ENCODE measurements at regions not wholly inside any gene's neighbourhood (a gene's known extent, or its start where the extent isn't known, plus 50 kb on each side); places are given as distances from the start of the nearest gene placed in this dataset.

DNA sequence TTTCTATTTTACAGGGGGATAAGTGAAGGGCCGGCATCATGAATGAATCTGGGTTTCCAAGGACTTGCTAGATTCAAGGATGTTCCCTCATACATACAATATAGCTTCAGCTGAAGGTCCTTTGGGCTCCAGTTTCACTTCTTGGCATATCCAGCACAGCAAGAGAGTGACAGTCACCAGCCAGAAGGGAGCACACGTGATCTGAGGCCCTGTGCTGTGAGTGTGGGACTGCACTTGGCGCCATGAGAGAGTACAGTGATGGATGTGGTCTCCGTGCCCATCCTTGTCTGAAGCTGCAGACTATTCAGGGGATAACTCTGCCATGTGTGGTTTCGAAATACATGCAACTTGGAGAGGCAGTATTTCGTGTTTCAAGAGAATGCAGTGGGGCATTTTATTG lies 159.7 kb upstream of the DSCAM start:
- Histone ChIP-seq H3K56ac (ENCODE audit: insufficient read length, low read depth, low read length) (no peak overlapping the region), H2BK15ac (ENCODE audit: low read depth, low read length) (no peak overlapping the region), H2AK5ac (ENCODE audit: insufficient read length, low read length) (no peak overlapping the region), H4K8ac (replicated peaks; ENCODE audit: insufficient read length, low read depth, low read length) (no peak overlapping the region), H3K23me2 (ENCODE audit: insufficient read length, low read depth, low read length, poor library complexity, severe bottlenecking) (no peaks in the 10 kb centered on the region), H3K27ac (ENCODE audit: insufficient read length, low read depth, low read length) (no peak overlapping the region), H2BK5ac (ENCODE audit: insufficient read length, low read length) (no peak overlapping the region), H3K14ac (ENCODE audit: insufficient read depth, low read length) (no peak overlapping the region; the same call in 1 of the 2 replicates), H3K4me2 (ENCODE audit: insufficient read depth, insufficient read length, low read length) (no peak overlapping the region), H3K79me2 (ENCODE audit: insufficient read depth, low read length) (no peaks in the 10 kb centered on the region), H3K4me1 (ENCODE audit: insufficient read depth, low read length) (no peaks in the 10 kb centered on the region), H2BK120ac (ENCODE audit: low read depth, low read length, poor library complexity, severe bottlenecking) (no peak overlapping the region), H4K20me1 (ENCODE audit: control insufficient read depth, insufficient read depth, insufficient read length) (no peaks in the 10 kb centered on the region), H4K5ac (ENCODE audit: insufficient read length, low read depth, low read length) (no peak overlapping the region), H3T11ph (ENCODE audit: low read length) (no peak overlapping the region), H3K23ac (ENCODE audit: insufficient read length, low read depth, low read length) (no peak overlapping the region), H3K27me3 (ENCODE audit: insufficient read depth, low read length) (no peaks in the 10 kb centered on the region), H3K9ac (ENCODE audit: extremely low read depth, insufficient read length, low read length) (no peak overlapping the region), H4K91ac (ENCODE audit: insufficient read length, low read depth, low read length) (no peak overlapping the region), H2BK12ac (ENCODE audit: insufficient read length, low read depth, low read length) (no peak overlapping the region), H2BK20ac (ENCODE audit: low read depth, low read length, poor library complexity, severe bottlenecking) (no peak overlapping the region), H3K18ac (ENCODE audit: insufficient read length, low read depth, low read length) (no peak overlapping the region), H3K4ac (ENCODE audit: low read depth, low read length) (no peak overlapping the region), H3K9me3 (ENCODE audit: control insufficient read depth, low read depth, low read length) (no peaks in the 10 kb centered on the region), H3K79me1 (ENCODE audit: insufficient read depth, low read depth, low read length, poor library complexity, severe bottlenecking) (no peaks in the 10 kb centered on the region), H2AFZ (ENCODE audit: low read length) (no peak overlapping the region)
- H3K4me1 Mint-ChIP-seq, result peaks cover 0 to 4% of the 10 kb centered on the region in 2 experiments; a peak in 1 of 4 replicates
- no peak overlapping the region for H3K4me3 Mint-ChIP-seq
- TF ChIP-seq, protein P1, sequence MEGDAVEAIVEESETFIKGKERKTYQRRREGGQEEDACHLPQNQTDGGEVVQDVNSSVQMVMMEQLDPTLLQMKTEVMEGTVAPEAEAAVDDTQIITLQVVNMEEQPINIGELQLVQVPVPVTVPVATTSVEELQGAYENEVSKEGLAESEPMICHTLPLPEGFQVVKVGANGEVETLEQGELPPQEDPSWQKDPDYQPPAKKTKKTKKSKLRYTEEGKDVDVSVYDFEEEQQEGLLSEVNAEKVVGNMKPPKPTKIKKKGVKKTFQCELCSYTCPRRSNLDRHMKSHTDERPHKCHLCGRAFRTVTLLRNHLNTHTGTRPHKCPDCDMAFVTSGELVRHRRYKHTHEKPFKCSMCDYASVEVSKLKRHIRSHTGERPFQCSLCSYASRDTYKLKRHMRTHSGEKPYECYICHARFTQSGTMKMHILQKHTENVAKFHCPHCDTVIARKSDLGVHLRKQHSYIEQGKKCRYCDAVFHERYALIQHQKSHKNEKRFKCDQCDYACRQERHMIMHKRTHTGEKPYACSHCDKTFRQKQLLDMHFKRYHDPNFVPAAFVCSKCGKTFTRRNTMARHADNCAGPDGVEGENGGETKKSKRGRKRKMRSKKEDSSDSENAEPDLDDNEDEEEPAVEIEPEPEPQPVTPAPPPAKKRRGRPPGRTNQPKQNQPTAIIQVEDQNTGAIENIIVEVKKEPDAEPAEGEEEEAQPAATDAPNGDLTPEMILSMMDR (conservative IDR thresholded peaks at IDR 0.05), result no peak
- H3K27ac Mint-ChIP-seq, result no peak overlapping the region
- H3K9me3 Mint-ChIP-seq, result peaks cover 7 to 8% of the 10 kb centered on the region in 2 experiments
- no CpG with 5 or more reads among the region's 6 CpGs for WGBS (ENCODE audit: extremely low coverage, insufficient read length, low lambda C conversion rate)
- no peaks in the 10 kb centered on the region; the same call in 1 of the 2 replicates for H3K27me3 Mint-ChIP-seq (ENCODE audit: low read depth)
- H3K36me3 Mint-ChIP-seq (ENCODE audit: insufficient read depth in 1 of 3, low read depth in 3 of 3), result peaks cover 0 to 4% (median 0%) of the 10 kb centered on the region in 3 experiments; a peak in 3 of 7 replicates
- no peak for DNase-seq

Measured in H9 (cell line).